GM18951 (cell line): ENCODE measurements at regions not wholly inside any gene's neighbourhood (a gene's known extent, or its start where the extent isn't known, plus 50 kb on each side); places are given as distances from the start of the nearest gene placed in this dataset.

Experiments used
- POLR2A ChIP-seq: IDR thresholded peaks from 4 replicates; pipeline ENCODE4 v1.6.1; 2011; ENCODE audit warnings: mild to moderate bottlenecking; ENCODE audit not compliant: insufficient read length, insufficient read depth; ENCODE audit errors: extremely low read depth
- in situ Hi-C: fragments of 300-500 bp; cut with MboI; formaldehyde crosslinking; loops from one replicate; pipeline ENCODE4 v1.12.0; 2022; ENCODE audit warnings: low sequenced_read_pairs, mixed read lengths, inconsistent platforms; ENCODE audit not compliant: unreplicated experiment

- in situ Hi-C loops, result no loop called here
Observed at GRCh38 chr21:24025101-24025500, 1582.2 kb downstream of the MRPL39 start.

GRCh38 chr21:24023936-24024335 is 1583.3 kb downstream of the MRPL39 start:
- in situ Hi-C loops, result no loop called here
- no peak for TF ChIP-seq POLR2A

More at GRCh38 chr21:24025101-24025500, 1582.2 kb downstream of the MRPL39 start:
- no peak for TF ChIP-seq POLR2A

- in situ Hi-C loops, result no loop called here
- TF ChIP-seq POLR2A, result no peak
Observed at GRCh38 chr21:24023402-24023801, 1583.9 kb downstream of the MRPL39 start.

- TF ChIP-seq POLR2A, result no peak
- in situ Hi-C loops, result no loop called here
Observed at GRCh38 chr21:24014381-24014780, 1592.9 kb downstream of the MRPL39 start.

- no peak for TF ChIP-seq POLR2A
- in situ Hi-C loops, result no loop called here
Observed at GRCh38 chr21:24011087-24011486, 1596.2 kb downstream of the MRPL39 start.

GRCh38 chr21:24007592-24007991 is 1599.7 kb downstream of the MRPL39 start:
- TF ChIP-seq POLR2A, result no peak
- in situ Hi-C loops, result no loop called here

GRCh38 chr21:23986987-23987386 is 1620.3 kb downstream of the MRPL39 start:
- TF ChIP-seq POLR2A, result no peak
- in situ Hi-C loops, result no loop called here

GRCh38 chr21:23986214-23986613 is 1621.1 kb downstream of the MRPL39 start:
- in situ Hi-C loops, result no loop called here
- no peak for TF ChIP-seq POLR2A

GRCh38 chr21:23982546-23982945 is 1624.7 kb downstream of the MRPL39 start:
- TF ChIP-seq POLR2A, result no peak
- in situ Hi-C loops, result no loop called here

- no peak for TF ChIP-seq POLR2A
- in situ Hi-C loops, result no loop called here
Observed at GRCh38 chr21:23977971-23978370, 1629.3 kb downstream of the MRPL39 start.

- in situ Hi-C loops, result no loop called here
- TF ChIP-seq POLR2A, result no peak
Observed at GRCh38 chr21:23968722-23969647, 1638.3 kb downstream of the MRPL39 start.

GRCh38 chr21:23968008-23968407 is 1639.3 kb downstream of the MRPL39 start:
- in situ Hi-C loops, result no loop called here
- no peak for TF ChIP-seq POLR2A

- no peak for TF ChIP-seq POLR2A
- in situ Hi-C loops, result no loop called here
Observed at GRCh38 chr21:23963454-23963853, 1643.8 kb downstream of the MRPL39 start.

GRCh38 chr21:23960769-23961168 is 1646.5 kb downstream of the MRPL39 start:
- in situ Hi-C loops, result no loop called here
- TF ChIP-seq POLR2A, result no peak

- no peak for TF ChIP-seq POLR2A
- in situ Hi-C loops, result no loop called here
Observed at GRCh38 chr21:23955135-23955843, 1652.0 kb downstream of the MRPL39 start.
